Uterus (tissue), 3 donors: ENCODE measurements at regions not wholly inside any gene's neighbourhood (a gene's known extent, or its start where the extent isn't known, plus 50 kb on each side); places are given as distances from the start of the nearest gene placed in this dataset.
A peak's percentile ranks its signal among the peaks of the same experiment; 100 is the strongest.

ENCODE experiments used
- DNase-seq, 2 donors: peaks; one replicate each; pipeline ENCODE4 v3.0.0-alpha.2; 2019 to 2020
- H3K27ac ChIP-seq, 2 donors: fragments of 200-600 bp; sonication (generic); 1 replicate in 1 of 2; 2 replicates in 1 of 2; pipeline ENCODE4 v1.5.1; 2016 to 2018
- H3K27me3 ChIP-seq, 2 donors: fragments of 200-600 bp; sonication (generic); one replicate each; pipeline ENCODE4 v1.5.1; 2018 to 2019; ENCODE audit warnings: control low read depth in 1 of 2
- H3K36me3 ChIP-seq, 2 donors: fragments of 200-600 bp; sonication (generic); one replicate each; pipeline ENCODE4 v1.5.1; 2019; ENCODE audit warnings: control low read depth in 1 of 2
- H3K4me1 ChIP-seq, 2 donors: fragments of 200-600 bp; sonication (generic); one replicate each; pipeline ENCODE4 v1.5.1; 2018 to 2019; ENCODE audit warnings: control low read depth in 1 of 2
- H3K4me3 ChIP-seq, 2 donors: fragments of 200-600 bp; sonication (generic); 1 replicate in 1 of 2; 2 replicates in 1 of 2; pipeline ENCODE4 v1.5.1; 2018 to 2019; ENCODE audit warnings: mild to moderate bottlenecking in 1 of 2
- H3K9me3 ChIP-seq, 2 donors: fragments of 200-600 bp; sonication (generic); one replicate each; pipeline ENCODE4 v1.5.1; 2019; ENCODE audit warnings: control low read depth in 1 of 2
- POLR2A ChIP-seq, 2 donors: fragments of 450-650 bp; IDR thresholded peaks; one replicate each; pipeline ENCODE4 v1.6.1; 2016; ENCODE audit warnings: antibody characterized with exemption in 2 of 2, mild to moderate bottlenecking in 1 of 2, moderate library complexity in 1 of 2
- intact Hi-C: fragments of 100-400 bp; cut with DNase I; formaldehyde crosslinking; loops from one replicate; pipeline ENCODE4 v1.15.1; 2023; ENCODE audit warnings: low total_unique reads
- TF ChIP-seq, protein P1 (sequence below), 4 experiments: fragments of 200-600 bp in 2 of 4; fragments of 450-650 bp in 2 of 4; sonication (generic) in 2 of 4; IDR thresholded peaks; one replicate each; pipeline ENCODE4 v1.5.1; 2016 to 2019; ENCODE audit warnings: antibody characterized with exemption in 4 of 4, mild to moderate bottlenecking in 2 of 4, moderate library complexity in 1 of 4
- donor health status: DM: yes; HTN: yes; CAD: no.

DNA sequence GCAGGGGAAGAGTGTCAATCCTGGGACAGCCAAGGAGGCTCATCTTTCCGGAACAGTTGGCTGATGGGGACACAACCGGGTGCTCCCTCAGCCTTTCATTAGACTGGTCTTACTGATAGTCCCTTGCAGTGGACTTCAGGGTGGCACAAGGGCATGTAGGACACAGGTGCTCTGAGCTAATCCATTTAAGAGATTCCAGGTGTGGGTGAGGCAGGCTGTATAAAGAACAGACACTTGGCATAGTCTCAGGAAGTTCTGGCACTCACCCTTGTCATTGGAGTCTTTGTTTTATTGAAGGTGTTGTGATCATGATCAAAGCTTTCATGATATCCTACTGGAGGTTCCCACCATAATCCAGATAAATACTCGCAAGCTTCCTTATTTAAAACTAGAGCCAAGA, 341.6 kb downstream of the EMP1 start:
- Histone ChIP-seq H3K4me3 (no peak overlapping the region), H3K27me3 (no peaks in the 10 kb centered on the region), H3K4me1 (no peaks in the 10 kb centered on the region), H3K27ac (no peak overlapping the region), H3K9me3 (no peaks in the 10 kb centered on the region), H3K36me3 (no peaks in the 10 kb centered on the region)
- TF ChIP-seq POLR2A (IDR thresholded peaks at IDR 0.05): no peak
- TF ChIP-seq, protein P1, sequence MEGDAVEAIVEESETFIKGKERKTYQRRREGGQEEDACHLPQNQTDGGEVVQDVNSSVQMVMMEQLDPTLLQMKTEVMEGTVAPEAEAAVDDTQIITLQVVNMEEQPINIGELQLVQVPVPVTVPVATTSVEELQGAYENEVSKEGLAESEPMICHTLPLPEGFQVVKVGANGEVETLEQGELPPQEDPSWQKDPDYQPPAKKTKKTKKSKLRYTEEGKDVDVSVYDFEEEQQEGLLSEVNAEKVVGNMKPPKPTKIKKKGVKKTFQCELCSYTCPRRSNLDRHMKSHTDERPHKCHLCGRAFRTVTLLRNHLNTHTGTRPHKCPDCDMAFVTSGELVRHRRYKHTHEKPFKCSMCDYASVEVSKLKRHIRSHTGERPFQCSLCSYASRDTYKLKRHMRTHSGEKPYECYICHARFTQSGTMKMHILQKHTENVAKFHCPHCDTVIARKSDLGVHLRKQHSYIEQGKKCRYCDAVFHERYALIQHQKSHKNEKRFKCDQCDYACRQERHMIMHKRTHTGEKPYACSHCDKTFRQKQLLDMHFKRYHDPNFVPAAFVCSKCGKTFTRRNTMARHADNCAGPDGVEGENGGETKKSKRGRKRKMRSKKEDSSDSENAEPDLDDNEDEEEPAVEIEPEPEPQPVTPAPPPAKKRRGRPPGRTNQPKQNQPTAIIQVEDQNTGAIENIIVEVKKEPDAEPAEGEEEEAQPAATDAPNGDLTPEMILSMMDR (IDR thresholded peaks at IDR 0.05): no peak
- intact Hi-C loops: no loop called here
- no peak for DNase-seq

GRCh38 chr12:13537623-13538022, 341.1 kb downstream of the EMP1 start:
- Histone ChIP-seq H3K4me1 (no peaks in the 10 kb centered on the region), H3K27me3 (no peaks in the 10 kb centered on the region), H3K4me3 (no peak overlapping the region), H3K36me3 (no peaks in the 10 kb centered on the region), H3K27ac (no peak overlapping the region), H3K9me3 (no peaks in the 10 kb centered on the region)
- intact Hi-C loops: no loop called here
- no peak for TF ChIP-seq POLR2A (IDR thresholded peaks at IDR 0.05)
- DNase-seq: no peak

- H3K27ac ChIP-seq: no peak overlapping the region
- H3K4me3 ChIP-seq: no peak overlapping the region
- no peaks in the 10 kb centered on the region for H3K36me3 ChIP-seq
- intact Hi-C loops: no loop called here
- no peaks in the 10 kb centered on the region for H3K4me1 ChIP-seq
- DNase-seq: no peak
- H3K27me3 ChIP-seq: no peaks in the 10 kb centered on the region
- no peaks in the 10 kb centered on the region for H3K9me3 ChIP-seq
- no peak for TF ChIP-seq POLR2A (IDR thresholded peaks at IDR 0.05)
- TF ChIP-seq, protein P1 (IDR thresholded peaks at IDR 0.05): no peak
These were observed 339.8 kb downstream of the EMP1 start for GRCh38 chr12:13536219-13536910.

DNA sequence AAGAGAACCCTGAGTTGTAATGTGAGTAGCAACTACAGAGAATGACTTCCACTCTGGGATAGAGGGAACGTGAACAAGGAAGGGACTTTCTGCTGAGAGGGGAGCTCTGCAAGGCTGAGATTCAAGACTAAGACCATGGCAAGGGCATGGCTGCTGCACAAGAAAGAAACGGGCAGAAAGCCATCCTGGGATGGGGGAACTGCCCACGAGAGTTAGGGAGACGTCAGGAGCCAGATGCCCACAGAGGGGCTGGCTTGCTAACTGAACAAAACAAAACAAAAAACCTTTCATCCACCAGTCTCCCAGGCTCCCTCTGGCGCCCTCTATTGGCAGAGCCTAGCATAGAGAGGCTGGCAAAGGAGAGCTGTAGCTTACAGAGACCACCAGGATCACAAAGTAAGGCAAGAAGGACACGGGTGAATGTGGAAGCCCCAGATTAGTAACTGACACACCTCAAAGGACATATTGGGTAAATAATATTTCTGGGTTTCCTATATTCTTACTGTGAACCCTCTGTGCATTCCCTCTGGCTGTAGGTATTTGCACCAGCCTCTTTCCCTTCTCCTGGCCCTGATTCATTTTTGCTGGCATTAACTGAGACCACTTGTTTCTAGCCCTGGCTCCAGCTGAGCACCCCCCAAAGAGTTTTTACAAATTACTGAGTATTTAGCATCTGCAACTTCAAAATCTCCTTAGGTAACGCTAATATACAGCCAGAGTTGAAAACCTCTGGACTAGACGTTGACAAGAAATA, 338.3 kb downstream of the EMP1 start:
- intact Hi-C loops: no loop called here
- no peaks in the 10 kb centered on the region for H3K36me3 ChIP-seq
- DNase-seq: peak; percentile 18 to 34
- H3K4me1 ChIP-seq: no peaks in the 10 kb centered on the region
- TF ChIP-seq, protein P1 (IDR thresholded peaks at IDR 0.05): peak; percentile 33 to 56 (median 50)
- TF ChIP-seq POLR2A (IDR thresholded peaks at IDR 0.05): no peak
- no peaks in the 10 kb centered on the region for H3K27me3 ChIP-seq
- no peak overlapping the region for H3K4me3 ChIP-seq
- H3K27ac ChIP-seq: no peak overlapping the region
- no peaks in the 10 kb centered on the region for H3K9me3 ChIP-seq

GRCh38 chr12:13534242-13534641, 337.7 kb downstream of the EMP1 start:
- H3K4me1 ChIP-seq: no peaks in the 10 kb centered on the region
- no peak overlapping the region for H3K27ac ChIP-seq
- no peak for TF ChIP-seq POLR2A (IDR thresholded peaks at IDR 0.05)
- TF ChIP-seq, protein P1 (IDR thresholded peaks at IDR 0.05): no peak
- no peaks in the 10 kb centered on the region for H3K9me3 ChIP-seq
- H3K36me3 ChIP-seq: no peaks in the 10 kb centered on the region
- intact Hi-C loops: no loop called here
- no peak overlapping the region for H3K4me3 ChIP-seq
- no peak for DNase-seq
- H3K27me3 ChIP-seq: no peaks in the 10 kb centered on the region
